HG03460 (cell line): ENCODE measurements at regions not wholly inside any gene's neighbourhood (a gene's known extent, or its start where the extent isn't known, plus 50 kb on each side); places are given as distances from the start of the nearest gene placed in this dataset.

Experiments used
- ATAC-seq: cut with Tn5 transposase; IDR thresholded peaks from one replicate; pipeline ENCODE4 v1.9.1; 2021; ENCODE audit not compliant: unreplicated experiment

- no peak for ATAC-seq
These were observed 94.9 kb upstream of the MKI67 start for GRCh38 chr10:128221117-128221516.

- ATAC-seq: no peak
These were observed 95.6 kb upstream of the MKI67 start for GRCh38 chr10:128221807-128222206.

GRCh38 chr10:128222332-128222849, 96.2 kb upstream of the MKI67 start:
- ATAC-seq: no peak

GRCh38 chr10:128230401-128230800, 104.2 kb upstream of the MKI67 start:
- no peak for ATAC-seq

GRCh38 chr10:128233422-128233821, 107.2 kb upstream of the MKI67 start:
- ATAC-seq: no peak

GRCh38 chr10:128237710-128238109, 111.5 kb upstream of the MKI67 start:
- no peak for ATAC-seq

GRCh38 chr10:128241023-128241422, 114.8 kb upstream of the MKI67 start:
- ATAC-seq: no peak

GRCh38 chr10:128242641-128243040, 116.4 kb upstream of the MKI67 start:
- ATAC-seq: no peak

GRCh38 chr10:128245026-128245425, 118.8 kb upstream of the MKI67 start:
- no peak for ATAC-seq

GRCh38 chr10:128247576-128247975, 121.4 kb upstream of the MKI67 start:
- no peak for ATAC-seq

GRCh38 chr10:128254476-128254875, 128.3 kb upstream of the MKI67 start:
- ATAC-seq: no peak

GRCh38 chr10:128257428-128257827, 131.2 kb upstream of the MKI67 start:
- no peak for ATAC-seq

GRCh38 chr10:128258421-128258976, 132.3 kb upstream of the MKI67 start:
- ATAC-seq: no peak

GRCh38 chr10:128263891-128264688, 137.9 kb upstream of the MKI67 start:
- ATAC-seq: no peak

GRCh38 chr10:128265596-128265995, 139.4 kb upstream of the MKI67 start:
- ATAC-seq: no peak

GRCh38 chr10:128267581-128267980, 141.4 kb upstream of the MKI67 start:
- no peak for ATAC-seq

GRCh38 chr10:128268015-128268722, 141.9 kb upstream of the MKI67 start:
- no peak for ATAC-seq

- no peak for ATAC-seq
These were observed 148.7 kb upstream of the MKI67 start for GRCh38 chr10:128274938-128275337.

GRCh38 chr10:128275388-128276177, 149.4 kb upstream of the MKI67 start:
- ATAC-seq: no peak

GRCh38 chr10:128277267-128277840, 151.1 kb upstream of the MKI67 start:
- ATAC-seq: no peak

- no peak for ATAC-seq
These were observed 152.1 kb upstream of the MKI67 start for GRCh38 chr10:128278362-128278761.
